HG02884 (cell line): ENCODE measurements at regions not wholly inside any gene's neighbourhood (a gene's known extent, or its start where the extent isn't known, plus 50 kb on each side); places are given as distances from the start of the nearest gene placed in this dataset.
"Not testable (repeated sequence)": the region's sequence is repeated elsewhere in the genome, so short reads cannot be mapped to it uniquely, and the experiment has no call there.

Experiments
- ATAC-seq: cut with Tn5 transposase; IDR thresholded peaks from one replicate; pipeline ENCODE4 v1.9.1; 2021; ENCODE audit warnings: mild to moderate bottlenecking, moderate library complexity; ENCODE audit not compliant: unreplicated experiment

GRCh38 chr19:28640506-28640905 is 572.4 kb downstream of the UQCRFS1 start:
- ATAC-seq = no peak

- ATAC-seq = no peak
These were observed 574.5 kb downstream of the UQCRFS1 start for GRCh38 chr19:28638445-28638844.

- ATAC-seq = no peak
These were observed 576.2 kb downstream of the UQCRFS1 start for GRCh38 chr19:28636706-28637105.

GRCh38 chr19:28636016-28636629 is 576.8 kb downstream of the UQCRFS1 start:
- ATAC-seq = no peak

- ATAC-seq = no peak
These were observed 578.1 kb downstream of the UQCRFS1 start for GRCh38 chr19:28634837-28635236.

- ATAC-seq = no peak
These were observed 579.0 kb downstream of the UQCRFS1 start for GRCh38 chr19:28634019-28634328.

GRCh38 chr19:28633319-28634018 is 579.5 kb downstream of the UQCRFS1 start:
- ATAC-seq = no peak

- ATAC-seq = no peak
These were observed 580.4 kb downstream of the UQCRFS1 start for GRCh38 chr19:28632371-28633080.

GRCh38 chr19:28631961-28632360 is 581.0 kb downstream of the UQCRFS1 start:
- no peak for ATAC-seq

GRCh38 chr19:28627669-28628068 is 585.3 kb downstream of the UQCRFS1 start:
- ATAC-seq = no peak

- ATAC-seq = not testable (repeated sequence)
These were observed 586.5 kb downstream of the UQCRFS1 start for GRCh38 chr19:28626407-28626806.

- ATAC-seq = no peak
These were observed 593.0 kb downstream of the UQCRFS1 start for GRCh38 chr19:28619816-28620429.

GRCh38 chr19:28618504-28618903 is 594.4 kb downstream of the UQCRFS1 start:
- ATAC-seq = no peak

GRCh38 chr19:28615966-28616365 is 597.0 kb downstream of the UQCRFS1 start:
- ATAC-seq = no peak

GRCh38 chr19:28615546-28615916 is 597.4 kb downstream of the UQCRFS1 start:
- ATAC-seq = no peak

- no peak for ATAC-seq
These were observed 598.1 kb downstream of the UQCRFS1 start for GRCh38 chr19:28614634-28615545.

- no peak for ATAC-seq
These were observed 600.6 kb downstream of the UQCRFS1 start for GRCh38 chr19:28612275-28612769.

- not testable (repeated sequence) for ATAC-seq
These were observed 601.6 kb downstream of the UQCRFS1 start for GRCh38 chr19:28611227-28611914.

GRCh38 chr19:28610731-28611130 is 602.2 kb downstream of the UQCRFS1 start:
- ATAC-seq = no peak

- ATAC-seq = no peak
These were observed 603.0 kb downstream of the UQCRFS1 start for GRCh38 chr19:28609944-28610343.
